DND-41 (cell line): ENCODE measurements at regions not wholly inside any gene's neighbourhood (a gene's known extent, or its start where the extent isn't known, plus 50 kb on each side); places are given as distances from the start of the nearest gene placed in this dataset.

ENCODE experiments used
- CTCF ChIP-seq: IDR thresholded peaks from 2 replicates; pipeline ENCODE4 v1.5.1; 2012; ENCODE audit warnings: borderline replicate concordance, low read length, moderate library complexity, mild to moderate bottlenecking; ENCODE audit not compliant: poor library complexity, severe bottlenecking; ENCODE audit errors: extremely low read depth
- EZH2 ChIP-seq: IDR thresholded peaks from 3 replicates; pipeline ENCODE4 v1.6.1; 2012; ENCODE audit warnings: borderline replicate concordance, low read depth, mild to moderate bottlenecking, moderate library complexity, low read length, inconsistent platforms; ENCODE audit not compliant: severe bottlenecking

- TF ChIP-seq CTCF (no peak), EZH2 (no peak)
These were observed 515.2 kb downstream of the ZNF608 start for GRCh38 chr5:124231230-124231629.
